NCI-H128 (cell line): ENCODE measurements at regions not wholly inside any gene's neighbourhood (a gene's known extent, or its start where the extent isn't known, plus 50 kb on each side); places are given as distances from the start of the nearest gene placed in this dataset.

Source experiments
- DNase-seq: peaks from one replicate; lab custom pipeline; 2025; ENCODE audit not compliant: unreplicated experiment; lab: John Stamatoyannopoulos, UW

DNA sequence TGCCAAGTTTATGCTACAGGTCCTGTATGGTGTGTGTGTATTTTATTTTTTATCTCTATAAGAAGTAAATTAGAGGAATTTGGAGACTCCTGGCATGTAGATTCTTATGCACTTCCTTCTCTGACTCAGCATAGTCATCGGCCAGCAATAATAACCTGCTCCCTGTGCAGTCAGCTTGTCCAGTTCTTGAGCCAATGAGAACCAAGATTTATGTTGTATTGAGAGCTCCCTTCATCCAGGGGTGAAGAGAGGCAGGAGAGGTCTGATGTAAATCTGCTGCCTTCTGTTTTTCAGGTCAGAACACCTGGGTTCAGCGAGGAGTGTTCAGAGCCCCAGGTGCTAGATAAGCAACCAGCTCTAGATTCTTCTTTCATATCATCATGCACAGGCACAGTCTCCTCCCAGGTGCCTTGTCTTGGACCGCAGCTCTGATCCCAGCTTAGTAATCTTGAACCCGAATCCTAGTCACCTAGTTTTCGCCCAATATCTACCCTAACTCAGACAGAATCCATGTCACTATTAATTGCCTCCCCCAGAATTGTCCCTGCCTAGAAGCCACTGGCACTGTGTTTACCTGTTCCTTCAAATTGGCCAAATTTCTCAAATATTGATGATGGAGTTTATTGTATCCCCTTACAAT, 328.2 kb upstream of the NCAM1 start:
- DNase-seq, result no peak

DNA sequence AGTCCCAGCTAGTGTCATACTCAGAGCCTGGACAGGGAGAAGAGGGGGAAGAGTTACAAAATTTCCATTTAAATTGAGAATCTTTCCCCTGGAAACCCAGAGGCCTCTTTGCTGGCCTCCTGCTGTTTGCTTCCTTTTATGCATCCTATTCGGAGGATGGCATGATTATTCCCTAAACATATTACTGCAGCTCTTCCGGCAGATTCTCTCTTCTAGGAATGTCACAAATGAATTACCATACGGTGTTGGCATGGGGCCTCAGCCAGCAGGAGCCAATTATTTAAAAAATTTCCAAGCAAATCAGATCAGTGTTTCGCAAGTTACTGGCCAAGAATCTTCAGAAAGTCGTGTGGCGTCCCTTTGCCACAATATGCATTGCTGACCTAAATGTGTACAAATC, 326.7 kb upstream of the NCAM1 start:
- no peak for DNase-seq

DNA sequence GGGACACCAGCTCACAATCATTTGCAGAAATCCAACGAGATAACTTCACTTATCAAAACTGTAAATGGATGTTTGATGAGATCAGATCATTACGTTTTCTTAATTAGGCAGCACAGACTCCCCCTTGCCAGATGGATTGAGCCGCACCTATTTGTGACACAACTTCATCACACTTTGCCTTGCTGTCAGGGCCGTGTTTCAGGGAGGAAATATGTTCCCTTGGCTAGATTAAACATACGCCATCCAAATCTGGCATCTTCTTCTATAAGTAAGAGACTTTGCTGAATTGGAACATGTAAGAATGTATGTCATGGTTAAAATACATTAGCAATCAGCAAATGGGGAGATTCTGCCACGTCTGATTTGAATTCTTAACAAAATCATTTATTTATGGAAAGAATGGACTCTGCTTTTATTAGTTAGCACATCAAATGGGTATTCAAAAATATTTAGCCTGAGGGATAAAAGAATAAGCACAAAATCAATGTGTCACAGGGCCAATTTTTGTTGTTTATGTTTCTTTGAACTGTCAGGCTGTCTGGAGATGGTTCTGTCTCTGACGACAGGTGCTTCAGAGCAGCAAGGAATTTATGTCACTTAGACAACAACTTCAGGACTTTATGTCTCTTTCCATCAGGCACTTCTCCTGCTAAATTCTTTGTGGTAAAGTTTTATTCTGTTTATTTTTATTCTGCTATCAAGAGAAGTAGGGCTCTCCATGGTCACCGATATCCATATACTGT, 326.1 kb upstream of the NCAM1 start:
- DNase-seq, result no peak

DNA sequence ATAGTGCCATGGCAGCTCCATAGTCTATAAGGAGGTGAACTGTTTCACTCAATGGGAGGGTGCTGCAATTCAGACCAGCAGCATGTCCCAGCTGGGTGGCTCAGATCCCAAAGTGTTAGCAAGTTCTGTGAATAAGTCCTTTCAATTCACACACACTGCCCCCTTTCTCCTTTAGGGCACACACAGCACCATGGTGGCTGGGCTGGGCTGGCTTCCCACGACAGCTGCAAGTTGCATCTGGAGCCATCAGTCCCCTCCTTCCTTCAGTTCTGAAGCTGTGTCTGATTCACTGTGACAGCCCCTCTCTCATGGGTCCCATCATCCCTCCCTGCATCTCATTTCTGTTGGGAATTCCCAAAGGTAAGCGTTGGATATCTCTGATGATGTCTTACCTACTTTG, 324.1 kb upstream of the NCAM1 start:
- no peak for DNase-seq

DNA sequence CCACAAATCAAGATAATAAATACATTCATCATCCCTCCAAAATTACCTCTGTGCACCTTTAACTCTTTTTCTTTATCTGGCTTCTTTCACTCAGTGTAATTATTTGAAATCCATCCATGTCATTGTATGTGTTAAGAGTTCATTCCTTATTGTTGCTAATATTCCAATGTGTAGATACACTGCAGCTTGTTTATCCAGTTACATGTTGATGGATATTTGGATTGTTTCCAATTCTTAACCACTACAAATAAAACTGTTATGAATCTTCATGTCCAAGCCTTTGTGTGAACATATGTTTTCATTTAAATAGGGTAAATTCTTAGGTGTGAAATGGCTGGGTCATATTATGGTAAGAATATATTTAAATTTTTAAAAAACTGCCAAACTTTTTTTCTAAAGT, 323.3 kb upstream of the NCAM1 start:
- no peak for DNase-seq

DNA sequence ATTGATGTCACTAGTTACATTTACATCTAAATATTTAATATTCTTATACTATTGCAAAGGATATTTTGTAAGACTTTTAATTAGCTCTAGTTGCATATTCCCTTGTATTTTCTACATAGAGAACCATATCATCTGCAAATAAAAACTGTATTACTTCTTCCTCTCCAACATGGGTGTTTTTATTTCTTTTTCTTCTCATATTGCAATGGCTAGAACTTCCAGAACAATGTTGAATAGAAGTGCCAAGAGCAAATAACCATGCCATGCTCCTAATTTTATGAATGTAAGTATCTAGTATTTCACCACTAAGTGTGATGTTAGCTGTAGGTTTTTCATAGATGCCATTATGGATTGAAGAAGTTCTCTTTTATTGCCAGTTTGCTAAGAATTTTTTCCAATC, 321.8 kb upstream of the NCAM1 start:
- no peak for DNase-seq

DNA sequence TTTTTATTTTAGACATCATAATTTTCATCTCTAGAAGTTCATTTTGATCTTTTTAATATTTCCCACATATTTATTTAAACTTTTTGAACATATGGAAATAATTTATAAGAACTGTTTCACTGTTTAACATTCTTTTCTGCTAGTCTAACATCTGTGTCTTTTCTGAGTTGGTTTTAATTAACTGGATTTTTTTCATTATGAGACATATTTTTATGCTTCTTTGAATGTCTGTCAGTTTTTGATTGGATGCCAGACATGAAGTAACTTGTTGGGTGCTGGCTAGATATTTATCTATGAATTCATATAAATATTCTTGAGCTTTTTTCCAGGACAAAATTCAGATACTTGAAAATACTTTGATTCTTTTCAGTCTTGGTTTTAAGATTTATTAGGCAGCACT, 317.8 kb upstream of the NCAM1 start:
- no peak for DNase-seq

DNA sequence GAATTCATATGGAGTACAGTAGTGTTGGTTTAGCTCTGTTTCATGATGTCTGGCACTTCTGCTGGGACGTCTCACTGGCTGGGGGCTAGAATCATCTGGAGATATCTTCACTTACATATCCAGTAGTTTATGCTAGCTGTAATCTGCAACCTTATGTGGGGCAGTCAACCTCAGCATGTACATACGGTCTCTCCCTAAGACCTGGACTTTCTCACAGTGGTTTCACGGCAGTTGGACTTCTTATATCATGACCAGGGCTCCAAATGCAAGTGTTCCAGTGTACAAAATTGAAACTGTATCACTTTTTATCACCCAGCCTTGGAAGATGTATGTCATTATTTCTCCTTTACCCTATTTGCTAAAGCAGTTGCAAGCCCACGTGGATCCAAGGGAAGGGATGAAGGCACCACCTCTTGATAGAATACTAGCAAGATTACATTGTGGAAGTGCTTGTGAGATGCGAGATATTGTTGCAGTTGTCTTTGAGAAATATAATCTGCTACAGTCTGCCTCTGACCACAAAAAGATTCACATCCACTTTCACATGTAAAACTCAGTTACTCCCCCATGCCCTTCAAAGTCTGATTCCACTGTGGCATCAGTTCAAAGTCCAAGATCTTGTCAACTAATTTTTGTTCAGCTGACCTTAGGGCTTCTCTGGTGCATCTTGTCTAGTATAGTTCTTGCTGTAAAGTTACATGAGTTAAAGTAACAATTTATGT, 316.6 kb upstream of the NCAM1 start:
- DNase-seq, result no peak

DNA sequence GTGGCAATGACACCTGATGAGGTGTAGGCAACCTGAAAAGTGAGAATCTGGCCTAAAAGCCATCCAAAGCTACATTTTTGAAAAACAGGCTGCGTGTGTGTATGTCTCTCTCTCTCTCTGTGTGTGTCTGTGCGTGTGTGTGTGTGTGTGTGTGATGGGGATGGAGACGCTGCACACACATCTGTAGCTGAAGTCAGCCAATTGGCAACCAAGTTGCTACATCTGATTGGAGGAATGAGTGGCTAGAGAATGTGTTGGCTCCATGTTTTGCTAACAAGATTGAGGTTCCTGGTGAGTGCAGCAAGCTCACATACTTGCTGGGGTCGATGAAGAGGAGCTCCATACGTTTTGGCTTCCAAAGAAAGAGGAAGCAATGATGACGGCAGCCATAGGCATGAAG, 311.4 kb upstream of the NCAM1 start:
- DNase-seq, result no peak

DNA sequence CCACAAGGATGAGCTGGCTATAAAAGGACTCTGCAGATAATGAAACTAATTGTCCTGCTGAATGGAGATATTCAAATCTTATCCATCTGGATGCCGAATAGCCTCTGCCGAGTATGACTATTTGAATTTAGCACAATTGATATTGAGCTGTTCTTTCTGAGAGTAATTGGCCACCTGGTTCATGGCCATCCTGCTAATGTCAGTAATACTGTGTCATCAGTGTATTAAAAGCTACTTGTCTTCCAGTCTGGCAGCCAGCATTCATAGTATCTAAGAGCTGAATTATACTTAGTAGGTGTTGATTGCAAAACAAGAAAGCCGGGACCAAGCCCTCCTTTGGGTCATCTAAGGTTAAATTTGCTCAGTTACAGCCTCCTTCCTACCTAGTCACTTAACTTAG, 310.7 kb upstream of the NCAM1 start:
- DNase-seq, result no peak

DNA sequence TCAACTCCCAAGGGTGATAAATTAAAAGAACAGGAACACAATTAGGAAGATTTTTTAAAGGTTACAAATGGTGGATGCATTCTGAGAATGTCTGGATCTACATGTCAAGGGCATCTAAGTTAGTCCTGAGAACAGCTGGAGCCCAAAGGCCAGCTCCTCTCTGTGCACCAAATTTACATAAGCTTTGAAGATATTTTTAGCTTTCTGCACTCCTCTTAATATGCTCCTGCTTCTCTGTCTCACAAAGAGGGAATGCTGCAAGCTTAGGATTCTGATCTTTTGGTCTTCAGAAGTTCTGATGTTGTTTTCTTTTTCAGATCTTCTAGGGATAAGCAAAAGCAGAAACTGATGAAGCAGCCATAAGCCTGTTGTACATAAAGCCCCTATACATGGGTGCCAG, 309.8 kb upstream of the NCAM1 start:
- DNase-seq, result no peak

DNA sequence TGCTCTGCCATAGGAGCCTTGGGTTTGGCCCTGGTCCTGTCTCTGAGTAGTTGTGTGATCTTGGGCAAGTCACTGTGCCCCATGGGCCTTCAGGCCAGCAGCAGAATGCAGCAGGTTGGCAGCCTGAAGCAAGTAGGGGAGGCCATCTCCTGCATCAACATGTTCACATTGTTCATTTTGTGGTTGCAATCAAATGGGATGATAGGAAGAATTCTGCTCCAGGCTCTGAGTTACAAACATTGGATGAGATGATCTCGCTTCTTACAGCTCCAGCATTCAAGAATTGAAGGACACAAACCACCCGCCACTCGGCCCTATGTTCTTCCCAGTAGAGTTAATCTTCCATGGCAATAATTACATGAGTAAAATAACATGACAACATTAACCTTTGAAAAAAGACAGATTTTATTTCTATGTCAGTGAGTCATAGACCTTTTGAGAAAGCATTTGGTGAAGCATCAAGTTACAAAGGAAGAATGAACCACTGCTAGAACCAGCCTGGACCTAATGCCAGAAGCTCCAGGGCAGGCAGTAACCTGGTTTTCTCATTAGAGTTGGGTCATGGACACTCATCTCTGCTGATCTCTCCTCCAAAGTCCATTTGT, 308.3 kb upstream of the NCAM1 start:
- DNase-seq, result no peak

DNA sequence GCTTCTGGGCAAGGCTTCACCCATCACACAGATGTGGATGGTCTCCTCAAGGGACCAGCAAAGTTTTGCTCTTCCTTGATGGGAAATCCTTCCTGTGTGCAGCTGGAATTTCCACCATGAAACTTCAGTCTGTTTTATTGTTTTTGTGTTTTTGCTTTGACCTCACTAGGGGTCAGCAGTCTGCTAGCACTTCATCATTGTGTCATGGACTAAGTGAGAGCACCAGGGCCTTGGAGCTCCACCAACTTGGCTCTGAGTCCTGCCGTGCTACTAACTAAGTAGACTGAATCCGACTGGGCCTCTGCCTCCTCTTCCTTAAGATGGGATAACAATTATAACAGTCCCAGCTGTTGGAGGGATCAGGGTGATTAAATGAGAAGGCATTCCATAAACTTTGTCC, 305.8 kb upstream of the NCAM1 start:
- DNase-seq, result no peak

DNA sequence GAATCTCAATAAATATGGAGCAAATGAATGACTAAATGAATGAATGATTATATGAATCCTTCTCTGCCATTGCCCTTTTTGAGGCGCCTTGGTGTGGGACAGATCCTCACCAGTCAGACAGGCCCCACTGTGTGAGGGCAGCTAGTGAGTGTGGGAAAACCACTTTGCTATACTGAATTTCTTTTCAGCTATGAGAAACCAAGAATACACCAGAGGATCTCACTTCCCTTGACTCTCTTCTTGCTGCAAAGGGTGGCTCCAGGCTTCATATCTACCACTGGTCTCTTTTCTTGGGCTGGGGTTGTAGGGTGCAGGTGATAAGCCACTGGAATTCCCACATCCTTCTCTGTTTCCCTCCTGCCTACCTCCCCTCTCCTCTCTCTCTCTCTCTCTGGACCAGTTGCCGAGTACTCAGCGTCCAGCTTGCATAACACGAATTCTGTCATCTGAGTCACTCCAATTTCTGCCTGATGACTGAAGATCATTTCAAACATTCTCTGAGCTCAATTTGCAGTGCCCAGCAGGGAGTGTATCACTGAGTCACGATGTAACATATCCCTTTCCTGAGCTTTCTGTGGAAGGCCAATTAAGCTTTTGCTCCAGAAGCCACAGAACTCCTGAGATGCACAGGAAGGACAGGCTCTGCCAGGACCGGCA, 304.3 kb upstream of the NCAM1 start:
- no peak for DNase-seq

DNA sequence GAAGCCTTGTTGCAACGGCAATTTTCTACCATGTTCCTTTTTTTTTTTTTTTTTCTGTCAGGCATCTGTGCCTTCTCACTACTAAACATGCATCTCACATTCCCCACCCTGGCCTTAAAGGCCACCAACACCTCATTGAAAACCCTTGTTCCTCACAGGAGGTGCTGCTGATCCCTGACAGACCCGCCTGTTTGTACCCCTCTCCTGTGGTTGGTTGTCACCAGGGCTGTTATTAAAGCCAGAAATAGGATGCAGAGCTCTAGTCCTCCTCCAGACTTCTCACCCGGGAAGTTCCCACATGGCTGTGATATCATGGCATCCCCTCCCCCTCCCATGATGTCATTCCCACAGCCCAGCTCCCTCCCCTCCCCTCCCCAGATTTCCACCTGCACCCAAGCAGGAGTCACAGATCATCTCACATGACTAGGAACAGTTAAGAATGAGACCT, 302.8 kb upstream of the NCAM1 start:
- DNase-seq, result no peak

DNA sequence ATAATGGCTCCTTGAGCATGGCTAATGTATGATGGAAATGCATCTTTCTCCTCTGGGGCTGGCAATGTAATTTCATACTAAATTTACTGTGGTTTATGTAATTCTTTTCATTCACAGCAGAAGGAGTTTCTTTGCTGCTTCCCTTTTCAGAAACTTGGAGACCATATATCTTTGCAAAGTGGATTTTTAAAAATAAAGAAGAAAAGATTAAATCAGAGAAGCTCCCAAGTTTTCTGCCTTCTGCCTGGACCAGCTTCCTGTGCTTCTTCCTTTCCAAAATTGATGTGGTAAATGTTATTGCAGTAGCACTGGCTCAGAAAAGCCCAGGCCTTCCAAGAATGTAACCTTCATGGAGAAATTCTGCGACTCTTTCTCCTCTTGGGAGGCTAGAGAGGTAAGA, 300.1 kb upstream of the NCAM1 start:
- DNase-seq, result no peak

DNA sequence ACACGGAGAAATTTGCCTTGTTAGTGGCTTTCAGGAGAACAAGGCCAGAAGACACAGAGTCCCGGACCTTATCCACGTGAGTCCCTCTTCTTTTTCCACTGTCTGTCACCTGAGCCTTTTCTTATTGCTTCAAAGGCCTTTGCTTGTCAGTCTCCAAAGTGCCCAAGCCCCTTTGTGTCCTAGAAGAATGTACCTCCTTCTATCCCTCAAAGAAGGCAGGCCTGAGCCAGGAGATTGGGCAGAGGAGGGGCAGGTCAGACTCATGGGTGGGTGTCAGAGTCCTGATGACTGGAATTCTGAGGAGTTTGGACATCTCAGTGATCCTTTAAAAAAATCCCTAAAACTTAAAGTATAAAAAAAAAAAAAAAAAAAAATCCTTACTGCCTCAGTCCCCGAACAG, 299.6 kb upstream of the NCAM1 start:
- no peak for DNase-seq

DNA sequence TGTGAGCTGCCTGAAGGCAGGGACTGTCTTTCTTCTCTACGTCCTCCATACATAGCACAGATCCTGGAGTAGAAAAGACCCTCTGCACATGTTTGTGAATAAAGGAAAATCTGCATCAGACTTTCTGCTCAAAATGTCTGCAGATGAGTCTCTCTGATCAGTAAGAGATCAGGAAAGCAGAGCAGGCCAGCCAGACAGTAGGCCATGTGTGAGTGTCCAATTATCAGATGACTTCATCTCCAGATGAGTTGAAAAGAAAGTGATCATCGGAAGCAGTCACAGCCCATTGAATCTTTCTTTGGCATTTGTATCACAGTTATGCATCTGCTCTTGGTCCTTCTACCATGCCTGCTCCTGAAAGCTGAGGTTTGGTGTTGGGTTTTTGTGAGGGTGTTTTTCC, 298.7 kb upstream of the NCAM1 start:
- DNase-seq, result no peak

DNA sequence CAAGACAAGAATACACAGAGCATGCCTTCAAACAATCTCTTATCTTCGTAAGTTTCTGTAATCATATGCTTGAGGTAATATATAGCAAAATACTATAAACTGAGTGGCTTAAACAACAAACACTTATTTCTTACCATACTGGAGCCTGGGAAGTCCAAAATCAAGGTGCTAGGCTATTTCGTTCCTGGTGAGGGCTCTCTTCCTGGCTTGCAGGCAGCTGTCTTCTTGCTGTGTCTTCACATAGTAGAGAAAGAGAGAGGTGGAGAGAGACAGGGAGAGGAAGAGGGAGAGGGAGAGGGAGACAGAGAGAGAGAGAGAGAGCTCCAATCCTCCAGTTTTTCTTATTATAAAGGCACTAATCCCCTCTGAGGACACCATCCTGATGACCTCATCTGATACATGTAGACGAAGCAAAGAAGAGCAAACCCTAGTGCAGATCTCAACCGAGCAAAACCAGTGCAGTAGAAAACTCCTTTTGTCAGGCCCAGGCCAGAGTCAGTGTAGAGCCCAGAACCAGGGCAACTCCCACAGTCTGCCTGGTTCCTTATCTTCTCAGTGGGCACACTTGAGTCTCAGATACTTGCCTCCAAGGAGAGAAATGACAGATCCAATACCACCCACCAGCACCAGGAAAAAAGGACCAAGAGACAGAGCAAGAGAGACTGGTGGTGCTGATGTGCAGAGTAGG, 297.1 kb upstream of the NCAM1 start:
- DNase-seq, result no peak

DNA sequence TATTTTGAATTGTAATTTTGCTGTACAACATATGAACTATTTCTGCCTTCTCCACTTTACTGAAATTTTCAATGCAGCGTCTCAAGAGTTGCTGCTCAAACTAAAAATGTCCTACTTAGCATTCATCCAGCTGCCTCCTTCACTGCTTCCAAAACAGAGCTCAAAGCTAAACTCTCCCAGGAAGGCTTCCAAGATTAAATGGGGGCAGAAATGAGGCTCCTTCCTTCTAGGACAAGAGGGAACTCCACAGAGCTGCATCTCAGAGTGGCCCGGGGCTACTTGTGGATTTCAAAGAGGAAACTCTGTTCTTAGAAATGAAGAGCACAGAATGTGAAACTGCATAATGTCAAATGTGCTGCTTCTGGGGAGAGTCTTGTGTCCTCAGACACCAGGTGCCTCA, 295.9 kb upstream of the NCAM1 start:
- no peak for DNase-seq

DNA sequence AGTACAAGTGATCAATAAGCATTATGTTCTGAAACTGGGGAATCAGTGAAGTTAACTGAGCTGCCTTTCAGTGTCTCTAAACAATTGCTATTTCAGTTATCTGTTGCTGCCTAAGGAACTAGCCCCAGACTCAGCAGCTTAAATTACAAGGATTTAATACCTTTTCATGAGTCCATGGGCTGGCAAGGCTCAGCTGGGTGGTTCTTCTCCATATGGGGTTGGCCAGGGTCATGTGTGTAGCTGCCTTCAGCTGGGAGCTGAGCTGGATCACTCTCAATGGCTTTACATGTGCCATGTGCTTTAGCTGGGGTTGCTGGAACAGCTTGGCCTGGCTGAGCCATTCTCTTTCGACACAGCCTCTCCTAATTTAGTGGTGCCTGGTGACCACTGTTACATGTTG, 295.0 kb upstream of the NCAM1 start:
- DNase-seq, result no peak
